Left lung (tissue), 4 donors: ENCODE measurements at regions not wholly inside any gene's neighbourhood (a gene's known extent, or its start where the extent isn't known, plus 50 kb on each side); places are given as distances from the start of the nearest gene placed in this dataset.

Source experiments
- ATAC-seq: fragments of 200-7000 bp; cut with Tn5 transposase; one replicate; pipeline ENCODE4 v1.9.1; 2020; ENCODE audit warnings: moderate library complexity
- DNase-seq, 4 donors: peaks; one replicate each; pipeline ENCODE4 v3.0.0-alpha.2; 2013 to 2020
- H3K27ac ChIP-seq, 2 donors: fragments of 200-600 bp; sonication (generic) in 1 of 2; one replicate each; pipeline versions ENCODE4 v1.5.0 to v1.8.0; 2020 to 2021
- H3K27me3 ChIP-seq, 2 donors: fragments of 200-600 bp; sonication (generic) in 1 of 2; one replicate each; pipeline versions ENCODE4 v1.5.0 to v1.8.0; 2020 to 2021
- H3K36me3 ChIP-seq, 2 donors: fragments of 200-600 bp; sonication (generic) in 1 of 2; one replicate each; pipeline versions ENCODE4 v1.5.0 to v1.8.0; 2020 to 2021
- H3K4me1 ChIP-seq, 2 donors: fragments of 200-600 bp; one replicate each; pipeline ENCODE4 v1.8.0; 2021
- H3K4me3 ChIP-seq, 2 donors: fragments of 200-600 bp; sonication (generic) in 1 of 2; one replicate each; pipeline versions ENCODE4 v1.5.0 to v1.8.0; 2020 to 2021; ENCODE audit warnings: mild to moderate bottlenecking in 1 of 2
- H3K9me3 ChIP-seq, 2 donors: fragments of 200-600 bp; sonication (generic) in 1 of 2; one replicate each; pipeline versions ENCODE4 v1.5.0 to v1.8.0; 2020 to 2021
- intact Hi-C, 2 donors: fragments of 100-400 bp; cut with DNase I; formaldehyde crosslinking; loops; one replicate each; pipeline versions ENCODE4 v1.11.2 to v1.14.2; 2022
- TF ChIP-seq, protein P1 (sequence below), 2 donors: fragments of 200-600 bp; sonication (generic) in 1 of 2; IDR thresholded peaks; one replicate each; pipeline versions ENCODE4 v1.5.0 to v1.8.0; 2021; ENCODE audit warnings: antibody characterized with exemption in 2 of 2
- donor health status: DM: no; HTN: yes; CAD: no.
- donor health status: DM: no; HTN: no; CAD: no.

DNA sequence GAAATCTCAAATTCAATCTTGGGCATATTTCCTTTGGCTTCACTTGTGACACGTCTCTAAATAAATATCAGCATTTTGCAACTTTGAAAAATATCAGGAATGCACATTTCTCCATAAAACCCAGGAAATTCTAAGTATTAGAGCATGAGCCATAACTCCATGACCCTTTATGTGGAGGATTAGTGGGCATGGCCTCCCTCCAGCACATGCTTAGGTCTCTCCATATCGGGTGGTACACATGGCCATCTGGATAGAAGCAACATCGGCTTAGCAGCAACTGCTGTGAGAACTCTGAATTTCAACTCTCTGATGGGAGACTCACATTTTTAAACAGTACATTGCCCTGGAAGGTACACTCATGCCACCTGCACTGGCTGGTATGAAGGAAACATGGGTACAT lies 73.7 kb upstream of the EGFLAM start:
- no peaks in the 10 kb centered on the region for H3K4me1 ChIP-seq
- DNase-seq (no peak), ATAC-seq (no peak)
- intact Hi-C loops = no loop called here
- H3K27ac ChIP-seq = no peak overlapping the region
- TF ChIP-seq, protein P1, sequence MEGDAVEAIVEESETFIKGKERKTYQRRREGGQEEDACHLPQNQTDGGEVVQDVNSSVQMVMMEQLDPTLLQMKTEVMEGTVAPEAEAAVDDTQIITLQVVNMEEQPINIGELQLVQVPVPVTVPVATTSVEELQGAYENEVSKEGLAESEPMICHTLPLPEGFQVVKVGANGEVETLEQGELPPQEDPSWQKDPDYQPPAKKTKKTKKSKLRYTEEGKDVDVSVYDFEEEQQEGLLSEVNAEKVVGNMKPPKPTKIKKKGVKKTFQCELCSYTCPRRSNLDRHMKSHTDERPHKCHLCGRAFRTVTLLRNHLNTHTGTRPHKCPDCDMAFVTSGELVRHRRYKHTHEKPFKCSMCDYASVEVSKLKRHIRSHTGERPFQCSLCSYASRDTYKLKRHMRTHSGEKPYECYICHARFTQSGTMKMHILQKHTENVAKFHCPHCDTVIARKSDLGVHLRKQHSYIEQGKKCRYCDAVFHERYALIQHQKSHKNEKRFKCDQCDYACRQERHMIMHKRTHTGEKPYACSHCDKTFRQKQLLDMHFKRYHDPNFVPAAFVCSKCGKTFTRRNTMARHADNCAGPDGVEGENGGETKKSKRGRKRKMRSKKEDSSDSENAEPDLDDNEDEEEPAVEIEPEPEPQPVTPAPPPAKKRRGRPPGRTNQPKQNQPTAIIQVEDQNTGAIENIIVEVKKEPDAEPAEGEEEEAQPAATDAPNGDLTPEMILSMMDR (IDR thresholded peaks at IDR 0.05) = no peak
- no peaks in the 10 kb centered on the region for H3K36me3 ChIP-seq
- H3K9me3 ChIP-seq = no peaks in the 10 kb centered on the region
- H3K27me3 ChIP-seq = peaks cover 0 to 11% of the 10 kb centered on the region in 2 donors
- no peak overlapping the region for H3K4me3 ChIP-seq

DNA sequence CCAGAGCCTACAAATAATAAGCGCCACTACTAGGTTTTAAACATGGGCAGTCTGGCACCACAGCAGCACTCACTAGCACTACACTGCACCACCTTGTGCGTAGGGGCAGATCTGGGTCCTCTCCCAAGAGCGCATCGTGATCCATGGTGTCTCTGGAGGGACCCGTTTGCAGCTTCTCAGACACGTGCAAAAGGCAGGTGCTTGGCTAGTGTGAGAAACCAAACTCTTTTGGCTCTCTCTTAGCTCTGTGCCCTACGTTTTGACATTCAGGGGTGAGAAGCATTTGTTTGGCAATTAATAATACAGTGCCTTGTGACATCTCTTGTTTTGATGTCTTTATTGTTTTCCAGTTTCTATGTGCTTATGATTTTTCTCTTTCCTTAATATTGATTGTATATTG lies 75.4 kb upstream of the EGFLAM start:
- no peak overlapping the region for H3K27ac ChIP-seq
- no peaks in the 10 kb centered on the region for H3K27me3 ChIP-seq
- no peak for DNase-seq
- H3K4me3 ChIP-seq = no peak overlapping the region
- no peaks in the 10 kb centered on the region for H3K4me1 ChIP-seq
- ATAC-seq = no peak
- intact Hi-C loops = no loop called here
- TF ChIP-seq, protein P1 (IDR thresholded peaks at IDR 0.05) = no peak
- H3K36me3 ChIP-seq = no peaks in the 10 kb centered on the region
- no peaks in the 10 kb centered on the region for H3K9me3 ChIP-seq

DNA sequence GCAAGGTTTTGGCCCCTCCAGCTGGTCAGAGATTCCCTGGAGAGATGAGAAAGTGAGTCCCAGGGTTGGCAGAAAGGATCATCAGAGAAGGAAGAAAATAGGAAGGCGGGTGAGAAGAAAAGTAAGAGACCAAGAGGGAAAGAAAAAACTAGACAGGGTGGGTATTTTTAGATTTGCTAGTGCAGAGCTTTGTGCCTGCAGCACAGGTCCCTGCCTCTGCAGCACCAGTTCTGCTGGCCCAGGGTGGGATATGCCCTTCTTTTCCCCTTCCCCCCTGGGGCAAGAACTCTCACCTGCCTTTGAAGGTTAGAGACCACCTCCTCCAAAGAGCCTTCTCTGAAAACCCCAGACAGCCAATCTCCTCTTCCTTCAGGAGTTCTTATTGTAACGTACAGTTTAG lies 90.3 kb upstream of the EGFLAM start:
- no peaks in the 10 kb centered on the region for H3K9me3 ChIP-seq
- ATAC-seq (no peak), DNase-seq (no peak)
- H3K27me3 ChIP-seq = no peaks in the 10 kb centered on the region
- H3K27ac ChIP-seq = no peak overlapping the region
- TF ChIP-seq, protein P1 (IDR thresholded peaks at IDR 0.05) = no peak
- intact Hi-C loops = no loop called here
- no peaks in the 10 kb centered on the region for H3K4me1 ChIP-seq
- no peaks in the 10 kb centered on the region for H3K36me3 ChIP-seq
- no peak overlapping the region for H3K4me3 ChIP-seq

DNA sequence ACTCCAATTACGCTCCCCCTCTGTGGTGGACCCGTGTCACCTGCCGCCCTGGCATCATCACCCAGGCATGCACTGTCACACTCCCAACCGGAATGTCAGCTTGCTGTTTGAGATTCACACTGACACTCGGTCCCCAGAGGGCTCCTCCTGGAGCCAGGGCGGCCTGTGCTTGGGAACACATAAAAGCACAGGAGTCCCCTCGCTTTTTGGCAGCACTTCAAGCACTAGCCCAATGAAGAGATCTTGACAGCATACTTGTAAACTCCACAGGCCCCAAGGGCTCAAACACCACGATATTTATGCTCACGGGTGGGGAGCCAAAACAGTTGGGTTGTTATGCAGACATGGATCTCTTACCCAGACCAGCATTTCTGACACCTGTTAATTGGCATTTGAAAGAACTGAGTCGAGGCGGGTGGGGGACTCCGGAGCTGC lies 90.8 kb upstream of the EGFLAM start:
- H3K36me3 ChIP-seq = no peaks in the 10 kb centered on the region
- no peak overlapping the region for H3K27ac ChIP-seq
- ATAC-seq (peak; percentile 46), DNase-seq (peak in 1 of 4 donors; percentile 33)
- TF ChIP-seq, protein P1 (IDR thresholded peaks at IDR 0.05) = no peak
- no peaks in the 10 kb centered on the region for H3K4me1 ChIP-seq
- H3K4me3 ChIP-seq = no peak overlapping the region
- no peaks in the 10 kb centered on the region for H3K9me3 ChIP-seq
- H3K27me3 ChIP-seq = no peaks in the 10 kb centered on the region
- intact Hi-C loops = no loop called here

DNA sequence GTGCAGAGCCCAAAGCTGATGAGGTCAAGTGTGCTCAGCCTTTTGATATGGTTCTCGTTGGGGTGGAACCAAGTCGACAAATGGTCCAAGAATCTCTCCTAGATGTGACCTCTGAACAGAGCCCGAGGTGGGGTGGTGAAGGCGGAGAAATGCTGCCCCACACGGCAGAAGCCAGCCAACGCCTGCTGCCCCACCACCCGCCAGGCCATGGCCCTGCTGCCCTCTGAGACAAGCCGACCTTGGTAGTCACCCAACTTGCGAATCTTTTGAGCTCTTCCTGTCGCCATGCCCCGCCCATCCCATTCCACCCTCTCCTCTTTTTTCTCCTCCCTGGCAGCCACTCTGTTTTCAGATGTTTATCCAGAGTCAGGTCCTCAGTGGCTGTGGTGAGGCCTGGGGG lies 91.5 kb upstream of the EGFLAM start:
- TF ChIP-seq, protein P1 (IDR thresholded peaks at IDR 0.05) = no peak
- ATAC-seq = no peak
- H3K27ac ChIP-seq = no peak overlapping the region
- H3K4me3 ChIP-seq = no peak overlapping the region
- no peaks in the 10 kb centered on the region for H3K4me1 ChIP-seq
- H3K27me3 ChIP-seq = no peaks in the 10 kb centered on the region
- peak in 1 of 4 donors; percentile 67 for DNase-seq
- H3K36me3 ChIP-seq = no peaks in the 10 kb centered on the region
- H3K9me3 ChIP-seq = no peaks in the 10 kb centered on the region
- intact Hi-C loops = no loop called here
